Naive thymus-derived CD8-positive, alpha-beta T cell (primary cell): ENCODE measurements at regions not wholly inside any gene's neighbourhood (a gene's known extent, or its start where the extent isn't known, plus 50 kb on each side); places are given as distances from the start of the nearest gene placed in this dataset.

Source experiments
- ATAC-seq, 2 donors: fragments of 150-1000 bp; cut with Tn5 transposase in 1 of 2; sonication (Bioruptor Pico), chemical (Tn5 transposase) in 1 of 2; 1 replicate in 1 of 2; 2 replicates in 1 of 2; pipeline ENCODE4 v1.10.0; 2021; ENCODE audit warnings: mild to moderate bottlenecking in 2 of 2, moderate library complexity in 2 of 2
- POLR2A ChIA-PET: fragments of 350-600 bp; sonication (Branson Sonifier 250); formaldehyde crosslinking; loops from one replicate; lab custom pipeline; 2021; ENCODE audit warnings: antibody characterized with exemption; lab: Charles Lee
- DNase-seq, 10 donors: peaks; one replicate each; pipeline versions ENCODE4 v3.0.0 to v3.0.0-alpha.2; 2020 to 2022
- H3K27ac Mint-ChIP-seq, 10 donors: one replicate each; pipeline ENCODE4 v1.8.0; 2020 to 2022; ENCODE audit warnings: mild to moderate bottlenecking in 10 of 10, mixed read lengths in 10 of 10, moderate library complexity in 4 of 10, inconsistent platforms in 1 of 10
- H3K27me3 Mint-ChIP-seq, 5 donors: one replicate each; pipeline ENCODE4 v1.8.0; 2021 to 2022; ENCODE audit warnings: mixed read lengths in 5 of 5
- H3K36me3 Mint-ChIP-seq, 3 donors: one replicate each; pipeline ENCODE4 v1.8.0; 2020 to 2022; ENCODE audit warnings: mixed read lengths in 3 of 3, mild to moderate bottlenecking in 2 of 3, inconsistent platforms in 1 of 3
- H3K4me1 Mint-ChIP-seq, 4 donors: one replicate each; pipeline ENCODE4 v1.8.0; 2021 to 2022; ENCODE audit warnings: mixed read lengths in 4 of 4
- H3K4me3 Mint-ChIP-seq, 10 donors: one replicate each; pipeline ENCODE4 v1.8.0; 2020 to 2022; ENCODE audit warnings: mild to moderate bottlenecking in 10 of 10, mixed read lengths in 10 of 10, moderate library complexity in 6 of 10, inconsistent platforms in 1 of 10
- H3K9me3 Mint-ChIP-seq, 9 donors: one replicate each; pipeline ENCODE4 v1.8.0; 2020 to 2022; ENCODE audit warnings: mixed read lengths in 9 of 9, mild to moderate bottlenecking in 3 of 9, inconsistent platforms in 1 of 9, moderate library complexity in 1 of 9

- H3K27me3 Mint-ChIP-seq = peaks cover 0 to 9% (median 0%) of the 10 kb centered on the region in 5 donors
- no peak overlapping the region for H3K4me3 Mint-ChIP-seq
- H3K4me1 Mint-ChIP-seq = no peaks in the 10 kb centered on the region
- DNase-seq (no peak), ATAC-seq (no peak)
- H3K27ac Mint-ChIP-seq = no peak overlapping the region
- H3K9me3 Mint-ChIP-seq = no peaks in the 10 kb centered on the region
- H3K36me3 Mint-ChIP-seq = no peaks in the 10 kb centered on the region
- POLR2A ChIA-PET = no interaction called here
Measured at GRCh38 chr13:109355875-109356434, 430.4 kb downstream of the IRS2 start.

DNA sequence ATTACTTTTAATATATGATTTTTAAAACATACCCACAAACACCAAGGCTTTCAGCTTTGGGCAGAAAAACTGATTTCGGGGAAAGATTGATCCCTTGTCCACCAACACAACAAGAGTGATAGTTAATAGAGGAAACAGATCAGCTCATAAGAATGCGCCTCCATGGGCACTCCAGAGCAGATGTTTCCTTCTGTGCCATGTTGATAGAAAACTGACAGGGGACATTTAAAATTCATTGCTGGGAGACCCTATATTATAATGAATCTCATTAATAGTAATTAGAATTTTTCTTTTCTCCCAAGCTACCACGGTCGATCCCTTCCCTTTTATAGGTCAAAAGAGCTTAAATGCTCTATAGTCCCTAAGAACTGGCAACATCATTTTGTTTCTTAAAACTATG lies 431.2 kb downstream of the IRS2 start:
- Mint-ChIP-seq H3K36me3 (no peaks in the 10 kb centered on the region), H3K27me3 (peaks cover 0 to 11% (median 0%) of the 10 kb centered on the region in 5 donors), H3K4me1 (no peaks in the 10 kb centered on the region), H3K4me3 (no peak overlapping the region), H3K27ac (no peak overlapping the region), H3K9me3 (no peaks in the 10 kb centered on the region)
- ATAC-seq (no peak), DNase-seq (no peak)
- POLR2A ChIA-PET = no interaction called here

- no peak for DNase-seq
- Mint-ChIP-seq H3K4me1 (no peaks in the 10 kb centered on the region), H3K4me3 (no peak overlapping the region), H3K9me3 (peaks cover 0 to 3% (median 0%) of the 10 kb centered on the region in 9 donors), H3K27ac (no peak overlapping the region), H3K27me3 (peaks cover 9 to 16% (median 9%) of the 10 kb centered on the region in 5 donors), H3K36me3 (no peaks in the 10 kb centered on the region)
- ATAC-seq = no peak
- POLR2A ChIA-PET = no interaction called here
Measured at GRCh38 chr13:109351236-109351635, 435.1 kb downstream of the IRS2 start.

- Mint-ChIP-seq H3K27ac (no peak overlapping the region), H3K36me3 (no peaks in the 10 kb centered on the region), H3K27me3 (peaks cover 8 to 27% (median 15%) of the 10 kb centered on the region in 5 donors), H3K4me3 (no peak overlapping the region), H3K4me1 (no peaks in the 10 kb centered on the region), H3K9me3 (peaks cover 0 to 3% (median 0%) of the 10 kb centered on the region in 9 donors)
- ATAC-seq (no peak), DNase-seq (no peak)
- POLR2A ChIA-PET = no interaction called here
Measured at GRCh38 chr13:109348519-109349258, 437.7 kb downstream of the IRS2 start.

- POLR2A ChIA-PET = no interaction called here
- Mint-ChIP-seq H3K27ac (no peak overlapping the region), H3K36me3 (no peaks in the 10 kb centered on the region), H3K27me3 (peaks cover 8 to 27% (median 15%) of the 10 kb centered on the region in 5 donors), H3K4me1 (no peaks in the 10 kb centered on the region), H3K4me3 (no peak overlapping the region), H3K9me3 (peaks cover 0 to 3% (median 0%) of the 10 kb centered on the region in 9 donors)
- no peak for DNase-seq
- ATAC-seq = no peak
Measured at GRCh38 chr13:109346060-109346459, 440.3 kb downstream of the IRS2 start.

DNA sequence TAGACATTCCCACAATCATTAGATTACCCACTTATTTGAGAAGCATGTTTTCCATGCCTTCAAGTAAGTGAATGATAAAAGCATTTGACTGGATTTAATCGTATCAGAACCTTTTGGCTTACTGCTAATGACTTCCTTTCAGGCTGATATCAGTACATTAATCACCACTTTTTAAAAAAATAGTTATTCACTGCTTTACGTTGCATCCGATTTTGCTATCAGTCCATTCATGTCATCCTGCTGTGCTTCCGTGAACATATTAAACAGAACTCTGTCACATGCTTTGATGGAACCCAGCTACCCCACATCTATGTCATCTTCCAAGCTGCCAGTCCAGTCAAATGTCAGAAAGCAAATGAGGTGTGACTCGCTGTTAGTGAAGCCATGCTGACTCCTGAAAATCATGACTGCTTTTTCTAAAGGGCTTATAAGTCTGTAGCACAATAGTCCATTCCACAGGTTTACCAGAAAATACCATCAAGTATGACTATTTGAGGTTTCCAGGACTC lies 440.9 kb downstream of the IRS2 start:
- POLR2A ChIA-PET = no interaction called here
- no peak overlapping the region for H3K4me3 Mint-ChIP-seq
- ATAC-seq (no peak), DNase-seq (no peak)
- H3K36me3 Mint-ChIP-seq = no peaks in the 10 kb centered on the region
- peaks cover 6 to 28% (median 15%) of the 10 kb centered on the region in 5 donors for H3K27me3 Mint-ChIP-seq
- peaks cover 0 to 3% (median 0%) of the 10 kb centered on the region in 9 donors for H3K9me3 Mint-ChIP-seq
- no peak overlapping the region for H3K27ac Mint-ChIP-seq
- no peaks in the 10 kb centered on the region for H3K4me1 Mint-ChIP-seq

DNA sequence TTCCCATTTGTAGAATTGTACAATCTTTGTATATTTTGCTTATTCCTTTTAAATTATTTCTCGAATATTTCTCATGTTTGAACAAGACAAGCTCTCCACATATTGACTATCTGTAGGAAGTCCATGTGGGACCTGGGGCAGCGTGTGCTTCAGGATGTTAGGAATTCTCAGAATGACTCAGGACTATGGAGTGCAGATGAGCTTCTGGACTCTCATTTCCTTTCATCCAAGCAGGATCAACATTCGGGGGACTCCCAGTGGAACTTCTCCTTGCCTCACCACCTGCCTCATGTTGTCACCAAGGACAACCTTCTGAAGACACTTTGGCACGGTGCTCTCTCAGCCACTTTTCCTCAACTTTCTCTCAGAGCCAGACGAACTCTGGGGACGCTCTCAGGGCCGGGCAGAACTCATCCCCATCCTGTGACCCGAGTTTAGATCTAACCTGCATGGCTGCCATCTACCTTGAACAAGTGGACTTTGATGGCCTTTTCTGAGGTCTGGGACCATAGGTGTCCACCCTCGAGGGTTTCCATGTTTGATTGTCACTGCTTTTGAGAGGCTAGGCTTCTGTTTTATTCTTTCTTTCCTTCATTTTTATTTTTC lies 441.7 kb downstream of the IRS2 start:
- H3K9me3 Mint-ChIP-seq = peaks cover 0 to 3% (median 0%) of the 10 kb centered on the region in 9 donors
- POLR2A ChIA-PET = no interaction called here
- no peaks in the 10 kb centered on the region for H3K4me1 Mint-ChIP-seq
- H3K4me3 Mint-ChIP-seq = no peak overlapping the region
- no peak overlapping the region for H3K27ac Mint-ChIP-seq
- DNase-seq = no peak
- H3K36me3 Mint-ChIP-seq = no peaks in the 10 kb centered on the region
- H3K27me3 Mint-ChIP-seq = peaks cover 6 to 28% (median 15%) of the 10 kb centered on the region in 5 donors
- ATAC-seq = no peak

- no peaks in the 10 kb centered on the region for H3K4me1 Mint-ChIP-seq
- no peak overlapping the region for H3K27ac Mint-ChIP-seq
- H3K4me3 Mint-ChIP-seq = no peak overlapping the region
- ATAC-seq (no peak), DNase-seq (no peak)
- H3K27me3 Mint-ChIP-seq = peaks cover 0 to 34% (median 4%) of the 10 kb centered on the region in 5 donors
- no peaks in the 10 kb centered on the region for H3K36me3 Mint-ChIP-seq
- POLR2A ChIA-PET = no interaction called here
- peaks cover 0 to 2% (median 0%) of the 10 kb centered on the region in 9 donors for H3K9me3 Mint-ChIP-seq
Measured at GRCh38 chr13:109336730-109337129, 449.7 kb downstream of the IRS2 start.

DNA sequence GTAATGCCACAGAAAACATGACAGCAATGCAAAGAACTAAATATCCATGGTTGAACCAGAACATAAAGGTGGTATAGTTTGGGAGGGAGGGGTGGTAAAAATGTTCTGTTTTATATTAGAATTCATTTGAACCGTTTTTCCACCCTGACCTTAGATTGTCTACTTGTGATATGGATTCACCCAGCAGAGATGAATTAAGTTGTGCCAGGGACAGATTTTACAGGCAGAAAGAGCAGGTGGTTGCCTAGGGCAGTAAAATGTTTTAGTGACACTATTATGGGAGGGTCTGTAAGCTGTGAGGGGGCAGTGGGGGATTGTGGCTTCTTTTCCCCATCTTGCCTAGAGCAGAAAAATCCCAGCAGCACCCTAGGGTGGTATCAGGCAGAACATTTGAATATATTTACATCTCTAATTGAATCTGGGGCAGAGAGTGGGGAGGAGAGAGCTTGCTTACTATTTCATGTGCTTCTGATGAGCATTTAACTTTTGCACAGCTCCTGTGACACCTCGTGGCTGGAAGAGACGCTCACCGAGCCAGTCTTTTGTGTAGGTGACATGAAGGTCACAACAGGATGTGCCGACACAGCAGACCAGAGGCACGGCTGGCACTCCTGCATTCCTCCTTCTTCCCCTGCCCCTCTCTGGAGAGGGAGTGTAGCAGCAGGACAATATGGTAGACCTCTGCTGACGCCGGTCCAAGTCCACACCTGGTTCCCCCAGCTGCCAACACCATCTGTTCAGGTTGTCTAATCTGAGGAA lies 452.3 kb downstream of the IRS2 start:
- POLR2A ChIA-PET = no interaction called here
- H3K27me3 Mint-ChIP-seq = peaks cover 0 to 30% (median 6%) of the 10 kb centered on the region in 5 donors
- H3K4me3 Mint-ChIP-seq = no peak overlapping the region
- DNase-seq = no peak
- no peak overlapping the region for H3K27ac Mint-ChIP-seq
- H3K36me3 Mint-ChIP-seq = no peaks in the 10 kb centered on the region
- no peak for ATAC-seq
- peaks cover 0 to 2% (median 0%) of the 10 kb centered on the region in 9 donors for H3K9me3 Mint-ChIP-seq
- H3K4me1 Mint-ChIP-seq = no peaks in the 10 kb centered on the region

DNA sequence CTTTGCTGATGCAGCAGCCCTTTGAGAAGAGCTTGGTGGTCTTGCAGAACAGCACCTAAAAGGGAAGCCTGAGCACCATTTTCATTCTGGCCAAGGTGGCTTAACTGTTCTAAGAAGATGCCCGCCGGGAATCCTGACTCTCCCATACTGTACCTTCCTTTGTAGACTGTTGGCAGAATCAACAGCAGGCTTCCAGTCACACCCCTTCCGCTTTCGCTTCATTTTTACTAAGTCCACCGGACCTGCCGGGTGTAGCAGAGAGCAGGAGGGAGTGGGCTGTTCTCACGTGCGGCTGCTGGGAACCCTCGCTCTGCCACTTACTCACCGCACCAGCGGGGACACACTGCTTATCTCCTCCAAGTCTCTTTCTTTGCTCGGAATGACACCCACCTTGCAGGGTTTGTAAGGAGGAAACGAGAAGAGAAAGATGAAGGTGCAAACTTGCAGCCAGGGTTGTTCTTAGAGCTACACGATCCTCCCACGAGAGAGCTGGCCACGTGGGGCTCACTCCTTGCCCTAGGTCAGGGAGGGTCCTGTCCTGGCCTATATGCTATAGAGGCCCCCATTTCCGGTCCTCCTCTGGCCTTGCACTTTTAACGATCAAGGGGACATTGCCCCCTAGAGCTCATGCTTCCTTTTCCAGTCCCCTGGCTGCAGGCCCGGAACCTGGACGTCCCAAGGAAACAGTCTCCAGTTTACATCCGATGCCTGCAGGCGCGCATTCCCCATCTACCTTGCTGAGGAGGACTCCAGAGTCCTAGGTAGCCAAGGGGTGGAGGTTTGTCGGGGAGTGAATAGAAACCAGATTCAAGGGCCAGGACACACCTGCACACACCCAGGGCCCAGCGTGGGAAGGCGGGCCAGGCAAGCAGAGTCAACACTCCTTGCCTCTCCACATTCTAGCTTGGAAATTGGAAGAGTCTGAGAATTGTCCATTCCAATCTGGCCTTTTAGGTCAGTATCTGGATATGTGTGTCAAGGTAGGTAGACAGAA lies 453.6 kb downstream of the IRS2 start:
- POLR2A ChIA-PET = no interaction called here
- peaks cover 0 to 30% (median 6%) of the 10 kb centered on the region in 5 donors for H3K27me3 Mint-ChIP-seq
- no peaks in the 10 kb centered on the region for H3K4me1 Mint-ChIP-seq
- no peak overlapping the region for H3K4me3 Mint-ChIP-seq
- no peaks in the 10 kb centered on the region for H3K36me3 Mint-ChIP-seq
- no peak overlapping the region for H3K27ac Mint-ChIP-seq
- DNase-seq = no peak
- ATAC-seq = no peak
- peaks cover 0 to 2% (median 0%) of the 10 kb centered on the region in 9 donors for H3K9me3 Mint-ChIP-seq

DNA sequence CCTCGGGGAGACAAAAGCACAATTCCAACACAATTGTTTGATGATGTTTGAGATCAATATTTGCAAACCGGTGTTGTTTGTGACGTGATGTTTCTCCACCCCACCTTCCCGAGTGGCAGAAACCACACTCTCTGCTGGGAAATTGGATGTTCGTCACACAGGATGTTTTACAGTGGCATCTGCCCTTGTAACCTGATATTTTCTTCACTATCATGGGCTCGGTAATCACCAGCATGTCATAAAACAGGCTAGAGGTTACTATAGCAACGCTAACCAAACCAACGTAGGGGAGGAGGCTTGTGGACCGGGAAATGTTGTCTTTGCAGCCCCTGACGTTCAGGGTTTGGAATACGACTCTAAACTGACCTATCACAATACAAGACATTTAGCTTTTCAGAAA lies 454.5 kb downstream of the IRS2 start:
- ATAC-seq (no peak), DNase-seq (no peak)
- POLR2A ChIA-PET = no interaction called here
- no peaks in the 10 kb centered on the region for H3K4me1 Mint-ChIP-seq
- H3K9me3 Mint-ChIP-seq = peaks cover 0 to 2% (median 0%) of the 10 kb centered on the region in 9 donors
- peaks cover 0 to 30% (median 6%) of the 10 kb centered on the region in 5 donors for H3K27me3 Mint-ChIP-seq
- H3K4me3 Mint-ChIP-seq = no peak overlapping the region
- H3K36me3 Mint-ChIP-seq = no peaks in the 10 kb centered on the region
- H3K27ac Mint-ChIP-seq = no peak overlapping the region

DNA sequence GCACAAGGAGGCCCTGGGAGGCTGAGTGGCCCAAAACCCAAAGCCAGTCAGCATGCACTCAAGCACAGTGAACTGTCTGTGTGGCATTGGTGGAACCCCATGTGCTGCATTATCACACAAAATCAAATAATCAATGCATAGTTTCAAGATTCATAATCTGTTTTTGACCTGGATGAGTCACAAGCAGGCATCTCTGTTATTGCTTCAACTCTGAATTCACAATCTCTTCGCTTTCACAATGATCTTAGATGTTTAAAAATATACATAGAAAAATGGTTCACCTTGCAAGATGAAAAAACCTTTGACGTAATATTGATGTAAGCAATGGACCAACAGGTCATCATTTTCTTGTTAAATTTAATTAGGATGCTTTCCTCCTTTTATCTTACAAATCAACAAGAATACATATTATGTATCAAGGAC lies 455.4 kb downstream of the IRS2 start:
- Mint-ChIP-seq H3K4me3 (no peak overlapping the region), H3K27ac (no peak overlapping the region), H3K36me3 (no peaks in the 10 kb centered on the region), H3K27me3 (peaks cover 0 to 30% (median 6%) of the 10 kb centered on the region in 5 donors), H3K9me3 (peaks cover 0 to 2% (median 0%) of the 10 kb centered on the region in 9 donors), H3K4me1 (no peaks in the 10 kb centered on the region)
- ATAC-seq (no peak), DNase-seq (no peak)
- POLR2A ChIA-PET = no interaction called here
